Activated CD4-positive, alpha-beta T cell treated with anti-CD3 and anti-CD28 coated beads, Interleukin-2, Interleukin-6, amounts not matched to agents 100 ng/mL and 50 ng/mL, durations not matched to agents 16 hours and 8 hours (primary cell): ENCODE measurements at regions not wholly inside any gene's neighbourhood (a gene's known extent, or its start where the extent isn't known, plus 50 kb on each side); places are given as distances from the start of the nearest gene placed in this dataset.

ENCODE experiments used
- DNase-seq: peaks from one replicate; pipeline ENCODE4 v3.0.0-alpha.2; 2020

DNA sequence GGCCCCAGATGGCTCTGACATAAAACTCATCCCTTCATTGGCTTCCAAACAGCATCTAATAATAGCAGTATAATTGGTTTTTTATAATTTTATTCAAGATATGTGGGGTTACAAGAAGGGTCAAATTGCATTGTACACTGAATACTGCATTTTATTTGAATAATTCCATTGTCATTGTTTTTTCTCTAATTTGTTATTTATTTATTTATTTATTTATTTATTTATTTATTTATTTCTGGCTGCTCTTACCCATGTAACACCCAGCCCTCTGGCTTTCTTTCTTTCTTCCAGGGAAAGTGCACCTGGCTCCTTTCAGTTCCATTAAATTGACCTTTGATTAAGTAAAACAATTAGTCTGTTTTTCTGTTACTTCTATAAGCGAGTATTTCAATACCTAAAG, 210.1 kb downstream of the CDH9 start:
- no peak for DNase-seq

DNA sequence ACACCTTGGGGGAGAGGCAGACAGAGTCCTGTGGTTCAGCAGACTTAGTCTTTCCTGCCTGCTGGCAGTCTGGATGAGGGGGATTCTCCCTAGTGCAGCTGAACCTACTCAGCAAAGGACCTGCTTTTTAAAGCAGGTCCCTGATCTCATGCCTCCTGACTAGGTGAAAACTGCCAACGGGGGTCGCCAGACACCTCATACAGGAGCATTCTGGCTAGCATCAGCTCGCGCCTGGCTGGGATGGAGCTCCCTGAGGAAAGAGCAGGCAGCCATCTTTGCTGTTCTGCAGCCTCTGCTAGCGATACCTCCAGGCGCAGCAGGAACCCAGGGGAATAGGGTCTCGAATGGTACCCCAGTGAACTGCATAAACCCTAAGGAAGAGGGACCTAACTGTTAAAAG, 225.2 kb downstream of the CDH9 start:
- no peak for DNase-seq

DNA sequence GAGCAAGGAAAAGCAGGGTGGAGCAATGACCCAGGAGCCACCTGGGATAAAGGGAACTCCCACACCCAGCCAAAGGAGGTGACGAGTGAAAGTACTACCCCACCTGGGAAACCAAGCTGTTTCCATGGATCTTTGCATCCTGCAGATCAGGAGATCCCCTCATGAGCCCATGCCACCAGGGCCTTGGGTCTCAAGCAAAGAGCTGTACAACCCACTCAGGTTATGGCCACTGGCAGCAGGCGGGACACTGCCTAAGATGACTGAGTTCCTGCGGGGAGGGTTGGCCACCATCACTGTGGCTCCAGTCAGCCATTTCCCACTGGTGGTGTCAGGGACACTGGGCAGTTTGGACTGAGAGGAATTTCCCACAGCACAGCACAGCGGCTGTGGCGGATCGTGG, 225.7 kb downstream of the CDH9 start:
- no peak for DNase-seq

DNA sequence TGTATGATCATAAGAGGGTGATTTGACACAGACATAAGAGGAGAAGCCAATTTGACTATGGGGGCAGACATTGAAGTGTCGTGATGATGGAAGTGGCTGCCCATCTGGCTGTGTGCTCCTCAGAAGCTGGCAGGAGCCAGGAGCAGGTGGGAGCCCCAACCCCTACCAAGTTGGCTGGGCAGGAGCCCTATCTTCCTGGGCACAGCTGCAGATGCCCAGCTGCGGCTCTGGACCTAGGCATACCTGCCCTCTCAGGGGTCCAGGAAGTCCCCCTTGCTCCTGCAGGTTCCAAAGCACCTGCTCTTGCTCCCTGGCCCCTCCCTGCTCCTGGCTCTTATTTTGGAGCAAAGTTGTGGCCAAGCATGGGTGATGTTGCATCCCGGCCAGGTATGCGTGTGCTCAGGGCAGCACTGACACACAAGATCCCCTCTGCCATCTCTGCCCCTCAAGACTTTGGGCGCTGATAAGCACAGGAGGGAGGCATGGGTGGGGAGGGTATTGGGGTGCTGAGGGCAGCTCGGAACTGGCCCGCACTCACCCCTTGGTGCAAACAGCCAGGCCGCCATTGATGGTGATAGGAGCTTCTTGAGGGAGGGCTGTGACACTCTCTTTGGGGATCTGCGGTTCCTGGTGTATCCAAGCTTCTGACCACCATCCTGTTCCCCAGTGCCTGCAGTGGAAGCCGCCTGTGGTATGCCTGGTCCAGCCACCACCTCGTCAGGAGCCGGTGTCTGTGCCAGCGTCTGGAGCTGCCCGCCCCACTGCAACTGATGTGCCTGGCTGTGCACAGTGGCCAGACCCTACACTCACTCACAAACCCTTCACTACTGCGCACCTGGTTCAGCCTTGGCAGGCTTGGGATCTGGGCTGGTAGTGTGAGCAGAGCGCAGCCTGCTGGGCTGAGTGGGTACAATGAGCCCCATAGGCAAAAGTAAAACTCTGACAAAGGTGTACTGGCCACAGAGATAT, 230.9 kb downstream of the CDH9 start:
- DNase-seq, result no peak

DNA sequence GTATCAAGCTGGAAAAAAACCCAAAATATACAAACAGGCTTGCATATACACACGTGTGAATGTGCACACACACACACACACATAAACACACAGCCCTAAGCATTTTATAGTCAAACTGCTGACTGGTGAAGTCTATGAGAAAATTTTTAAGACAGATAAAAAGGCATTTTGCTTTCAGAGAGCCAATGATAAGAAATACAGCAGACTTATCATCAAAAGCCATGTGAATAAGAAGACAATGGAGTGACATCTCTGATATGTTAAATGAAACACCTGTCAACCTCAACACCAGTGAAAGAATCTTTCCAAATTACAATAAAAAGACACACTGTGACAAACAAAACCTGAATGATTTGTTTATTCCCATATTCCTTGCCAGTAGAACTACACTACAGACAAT, 233.3 kb downstream of the CDH9 start:
- DNase-seq, result no peak

DNA sequence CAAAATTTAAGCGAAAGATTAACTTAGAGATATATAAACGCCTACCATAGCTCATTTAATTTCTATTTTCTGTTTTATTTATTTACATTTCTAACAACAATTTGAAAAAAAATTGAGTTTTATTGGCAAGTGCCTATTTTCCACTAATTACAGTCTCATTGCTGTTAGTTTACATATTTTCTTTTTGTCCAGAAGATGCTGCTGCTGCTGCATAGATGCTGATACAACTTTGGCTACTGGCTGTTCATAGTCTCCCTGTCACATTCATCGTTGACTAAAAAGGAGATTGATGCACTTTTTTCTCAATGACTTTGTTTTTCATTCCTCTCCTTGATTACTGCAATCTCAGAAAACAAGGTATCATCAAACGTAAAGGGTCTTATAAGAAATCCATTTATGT, 235.4 kb downstream of the CDH9 start:
- DNase-seq, result no peak

DNA sequence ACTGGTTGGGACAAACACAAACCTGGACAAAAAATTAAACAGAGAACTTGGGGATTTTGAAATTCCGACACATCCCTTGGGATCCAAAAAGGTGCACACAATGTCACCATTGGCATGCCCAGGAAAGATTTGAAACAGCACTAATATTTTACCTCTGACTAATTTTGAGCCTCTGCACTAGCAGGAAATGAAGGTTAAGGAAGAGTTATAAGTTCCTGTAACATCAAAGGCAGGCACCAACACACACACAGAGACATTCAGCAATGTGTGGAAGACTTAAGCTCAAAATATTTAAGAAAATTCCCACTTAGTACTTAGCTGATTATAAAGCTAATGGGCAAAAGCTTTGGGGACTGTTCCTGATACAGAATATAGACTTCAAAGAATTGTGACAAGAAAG, 247.0 kb downstream of the CDH9 start:
- DNase-seq, result no peak

DNA sequence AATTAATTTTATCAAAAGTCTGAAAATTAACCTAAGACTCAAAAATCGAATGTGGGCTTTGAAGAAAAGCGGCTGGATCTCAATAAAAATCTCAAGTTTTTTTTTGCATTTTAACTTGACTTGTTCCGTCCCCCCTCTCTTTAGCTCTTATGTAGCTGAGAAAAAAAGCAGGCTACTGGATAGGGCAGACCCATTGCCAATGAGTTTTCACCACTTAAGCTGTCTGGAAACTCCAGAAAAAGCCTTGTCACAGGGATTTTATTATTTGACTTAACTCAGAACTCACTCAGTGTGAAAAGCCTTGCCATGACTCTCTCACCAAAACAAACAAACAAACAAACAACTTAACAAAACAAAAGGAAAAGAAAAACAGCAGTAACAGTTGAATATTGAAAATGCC, 247.4 kb downstream of the CDH9 start:
- DNase-seq, result no peak

DNA sequence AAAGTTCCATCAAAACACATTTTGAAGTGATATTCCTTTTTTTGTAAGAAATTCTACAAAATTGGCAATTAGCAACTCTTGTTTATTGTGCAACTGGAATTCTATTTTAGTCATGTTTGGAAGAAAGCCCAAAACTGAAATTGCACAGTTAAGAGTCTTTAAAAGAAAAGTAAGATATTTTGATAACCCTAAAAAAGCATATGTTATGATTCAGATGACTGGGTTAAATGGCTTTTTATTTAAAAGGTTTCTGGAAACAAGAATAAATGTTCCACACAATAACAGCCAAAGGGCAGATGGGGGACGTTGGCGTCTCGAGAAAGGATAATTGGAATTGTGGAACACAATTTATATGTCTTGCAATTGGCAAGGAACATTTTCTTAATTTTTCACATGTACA, 275.2 kb downstream of the CDH9 start:
- DNase-seq, result no peak

DNA sequence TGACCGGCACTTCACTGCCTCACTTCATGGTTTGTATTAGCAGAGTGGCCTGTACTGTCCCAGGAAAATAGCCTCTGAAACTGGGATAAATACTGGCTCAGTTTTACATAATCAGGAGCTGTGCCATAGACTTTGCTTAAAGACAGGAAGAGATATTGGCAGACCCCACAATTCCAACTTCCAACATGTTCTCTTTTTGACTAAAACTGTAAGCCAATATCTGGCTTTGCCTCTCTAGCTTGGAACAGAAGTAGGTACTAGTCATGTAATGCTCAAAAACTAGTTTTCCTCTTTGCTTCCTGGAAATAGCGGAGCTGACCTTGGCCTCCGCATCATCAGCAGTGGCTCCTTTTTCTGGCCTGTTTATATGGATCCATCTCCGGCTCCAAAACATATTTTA, 276.9 kb downstream of the CDH9 start:
- DNase-seq, result no peak

DNA sequence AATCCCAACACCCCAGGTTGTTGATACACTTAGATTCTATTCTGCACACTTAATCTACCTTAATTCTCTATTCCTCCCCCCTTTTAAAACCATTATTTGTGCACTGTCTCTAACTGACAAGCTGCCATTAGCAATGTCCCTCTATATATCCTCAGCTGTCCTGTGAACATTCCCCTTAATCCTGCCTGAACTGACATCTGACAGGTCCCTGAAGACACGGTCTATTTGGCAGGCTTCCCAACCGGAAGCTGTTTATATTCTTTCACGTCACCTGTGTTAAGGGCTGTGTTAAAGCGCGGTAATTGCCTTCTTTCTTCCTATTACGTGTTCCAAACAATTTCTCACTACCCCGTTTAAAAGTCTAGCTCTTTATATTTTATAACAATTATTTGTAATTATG, 277.3 kb downstream of the CDH9 start:
- DNase-seq, result no peak

DNA sequence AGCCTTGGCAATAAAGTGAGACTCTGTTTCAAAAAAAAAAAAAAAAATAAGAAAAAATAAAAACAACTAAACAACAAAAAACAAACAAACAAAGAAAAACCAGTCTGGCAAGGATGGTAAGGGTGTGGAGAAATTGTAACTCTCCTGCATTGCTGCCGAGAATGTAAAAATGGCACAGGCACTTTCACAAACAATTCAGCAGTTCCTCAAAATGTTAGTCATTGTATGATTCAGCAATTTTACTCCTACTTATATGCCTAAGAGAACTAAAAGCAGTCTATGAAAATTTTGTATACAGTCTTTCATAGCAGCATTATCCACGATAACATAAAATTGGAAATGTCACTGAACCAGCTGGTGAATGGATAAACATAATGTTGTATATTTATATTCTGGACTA, 280.4 kb downstream of the CDH9 start:
- DNase-seq, result no peak

DNA sequence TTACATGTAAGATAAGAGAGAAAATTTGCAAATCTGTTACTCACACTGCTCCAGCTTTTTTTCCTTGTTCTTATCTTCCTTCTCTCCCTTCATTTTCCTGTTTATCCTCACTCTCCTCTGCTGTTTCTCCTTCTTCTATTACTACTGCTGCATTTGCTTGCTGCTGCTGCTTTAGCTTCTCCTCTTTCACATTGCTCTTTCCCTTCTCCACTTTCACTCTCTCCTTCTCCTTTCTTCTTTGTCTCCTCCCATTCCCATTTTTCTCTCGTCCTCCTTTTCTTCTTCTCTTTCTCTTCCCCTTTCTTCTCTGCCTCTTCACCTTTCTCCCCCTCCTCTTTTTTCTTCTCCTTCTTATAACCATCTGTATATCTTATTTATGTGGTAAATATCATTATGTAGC, 288.6 kb downstream of the CDH9 start:
- no peak for DNase-seq

DNA sequence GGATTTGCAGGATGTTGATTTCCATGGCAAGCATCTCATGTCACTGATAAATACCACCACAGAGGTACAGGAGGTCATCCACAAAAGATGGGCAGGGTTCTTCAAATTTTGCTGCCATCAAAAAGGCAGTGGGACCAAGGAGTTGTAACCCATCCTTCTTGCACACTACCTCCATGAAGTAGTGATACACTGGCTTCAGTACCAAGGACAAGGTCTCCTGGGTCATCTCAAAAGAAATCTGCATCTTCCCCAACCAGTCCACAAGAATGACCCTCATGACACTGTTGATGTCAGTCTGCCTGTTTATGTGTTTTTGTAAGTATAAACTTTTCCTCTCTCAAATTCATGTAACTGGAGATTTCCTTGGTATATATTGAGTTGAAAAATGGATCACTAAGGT, 298.2 kb downstream of the CDH9 start:
- DNase-seq, result no peak

DNA sequence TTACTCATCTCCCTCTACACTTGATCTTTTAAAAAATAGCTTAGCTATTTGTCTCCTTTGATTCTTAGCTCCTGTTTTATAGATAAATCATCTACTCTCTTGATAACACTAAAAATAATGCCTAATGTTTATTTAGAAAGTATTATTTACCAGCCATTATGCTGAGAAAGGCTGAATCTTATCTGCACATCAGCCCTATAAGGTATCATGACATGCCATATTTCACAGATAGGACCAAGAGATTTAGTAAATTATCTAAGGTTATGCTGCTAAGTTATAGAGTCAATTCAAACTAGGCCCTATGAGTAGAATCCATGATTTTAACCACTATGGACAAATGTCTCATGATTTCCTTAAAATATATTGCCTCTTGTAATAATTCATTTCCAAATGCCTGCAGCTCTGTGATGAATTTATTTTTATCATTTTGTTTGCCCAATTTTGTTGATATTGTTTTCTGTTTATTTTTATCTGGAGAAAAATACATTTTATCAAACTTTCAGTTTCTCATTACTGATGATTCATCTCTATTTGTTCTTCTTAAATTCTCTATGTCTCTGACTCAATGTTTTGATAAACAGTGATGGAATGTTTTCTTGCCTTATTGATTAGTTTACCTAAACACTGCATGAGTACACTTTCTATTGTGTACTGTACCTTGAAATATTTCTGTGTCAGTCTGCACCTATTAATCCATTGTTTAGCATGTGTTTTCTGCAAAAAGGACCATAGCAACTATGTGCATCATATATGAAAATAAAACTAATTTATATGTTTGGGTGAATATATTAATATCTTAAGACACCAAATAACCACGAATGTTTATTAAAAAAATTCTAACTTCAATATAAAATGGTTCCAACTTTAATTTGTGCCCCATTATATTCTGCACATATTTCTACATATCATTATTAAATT, 300.8 kb downstream of the CDH9 start:
- DNase-seq, result no peak

DNA sequence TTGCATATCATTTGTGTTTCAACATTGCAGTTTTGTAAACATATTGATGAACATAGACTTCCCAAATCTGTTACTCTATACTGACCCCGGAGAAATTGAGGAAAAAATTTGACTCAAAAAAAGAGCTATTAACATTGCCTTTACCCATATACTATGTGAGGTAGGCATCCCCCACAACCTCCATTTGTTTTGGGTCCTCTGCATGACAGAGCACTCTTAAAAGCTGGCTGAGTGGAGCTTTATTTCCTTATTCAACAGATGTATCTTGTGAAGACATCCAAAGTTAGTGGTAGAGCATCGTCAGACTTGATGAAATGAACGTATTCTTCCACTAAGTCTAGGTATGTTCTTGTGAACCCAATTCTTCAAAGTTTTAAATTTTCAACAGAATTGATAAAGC, 310.5 kb downstream of the CDH9 start:
- DNase-seq, result no peak

DNA sequence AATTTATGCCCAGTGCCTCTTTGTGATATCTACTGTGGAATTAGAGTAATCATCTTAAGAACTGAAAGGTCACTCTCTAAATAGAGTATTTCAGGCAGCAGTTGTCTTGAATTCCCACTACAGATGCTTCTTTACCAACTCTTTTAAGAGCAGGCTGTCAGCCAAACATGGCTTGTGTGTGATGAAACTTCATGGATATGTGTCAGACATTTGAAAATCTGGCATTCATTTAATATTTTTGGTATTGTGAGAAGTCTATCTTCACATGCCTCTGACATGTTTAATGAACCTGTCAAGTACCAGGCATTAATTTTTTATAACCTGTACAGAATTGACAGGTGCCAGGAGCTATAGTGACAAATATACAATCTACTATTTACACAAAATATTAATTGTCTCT, 318.6 kb downstream of the CDH9 start:
- DNase-seq, result no peak

DNA sequence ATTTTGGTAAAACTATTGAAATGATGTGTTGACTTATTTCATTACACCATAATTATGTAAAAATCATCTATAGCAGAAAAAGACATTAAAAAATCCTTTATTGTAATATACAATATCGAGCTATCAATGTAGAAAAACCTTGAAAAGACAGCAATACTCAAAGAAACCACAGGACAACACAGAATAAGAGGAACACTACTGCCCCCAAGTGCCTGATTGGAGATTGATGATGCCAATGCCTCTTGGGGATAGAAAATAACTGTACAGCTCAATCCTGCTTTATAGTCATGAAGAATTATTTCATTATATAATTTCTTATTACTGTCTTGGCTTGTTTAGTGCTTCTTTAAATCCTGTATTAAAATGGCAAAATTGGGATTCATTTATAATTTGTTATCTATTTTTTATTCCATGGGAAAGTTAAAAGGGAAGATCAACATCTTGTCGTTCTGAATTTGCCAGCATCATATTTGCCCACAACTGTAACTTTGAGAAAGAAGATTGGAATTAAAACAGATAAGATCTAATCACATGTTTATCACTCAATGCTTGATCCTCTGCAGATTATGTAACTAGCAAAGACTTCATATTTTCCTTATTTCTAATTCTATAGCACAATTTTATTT, 337.5 kb downstream of the CDH9 start:
- peak; percentile 30 for DNase-seq

DNA sequence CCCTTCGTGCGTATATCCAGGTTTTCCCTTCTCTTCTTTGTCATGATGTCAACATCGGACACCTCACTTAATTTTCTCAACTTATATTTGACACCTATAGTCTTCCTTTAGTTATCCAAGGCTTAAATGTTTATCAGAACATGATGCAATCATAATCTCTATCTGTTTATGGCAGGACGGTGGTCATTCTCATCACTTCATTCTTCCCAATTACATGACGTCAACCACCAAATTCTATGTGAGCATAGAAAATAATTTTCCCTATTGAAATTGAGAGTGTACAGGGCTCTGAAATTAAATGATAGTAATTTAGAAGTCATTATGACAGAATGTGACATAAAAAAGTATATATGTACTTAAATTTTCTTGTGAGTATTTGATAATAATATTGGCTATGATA, 345.4 kb downstream of the CDH9 start:
- DNase-seq, result no peak

DNA sequence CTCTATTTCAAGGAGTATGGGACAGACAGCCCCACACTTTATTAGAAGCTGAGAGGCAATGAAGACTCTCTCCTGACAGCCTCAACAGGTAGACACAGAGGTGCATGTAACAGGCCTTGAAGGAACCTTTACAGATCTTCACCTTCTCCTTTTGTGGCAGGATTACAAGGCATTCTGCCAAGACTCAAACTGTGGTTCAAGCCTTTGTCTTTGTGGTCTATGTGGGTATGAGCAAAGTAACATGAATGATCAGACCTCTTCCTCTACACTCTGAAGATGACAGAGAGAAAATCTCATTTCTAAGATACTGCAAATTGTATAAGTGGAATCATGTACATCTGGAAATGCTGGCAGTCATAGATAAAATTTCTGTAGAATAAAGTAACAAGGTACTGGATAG, 346.9 kb downstream of the CDH9 start:
- DNase-seq, result no peak

DNA sequence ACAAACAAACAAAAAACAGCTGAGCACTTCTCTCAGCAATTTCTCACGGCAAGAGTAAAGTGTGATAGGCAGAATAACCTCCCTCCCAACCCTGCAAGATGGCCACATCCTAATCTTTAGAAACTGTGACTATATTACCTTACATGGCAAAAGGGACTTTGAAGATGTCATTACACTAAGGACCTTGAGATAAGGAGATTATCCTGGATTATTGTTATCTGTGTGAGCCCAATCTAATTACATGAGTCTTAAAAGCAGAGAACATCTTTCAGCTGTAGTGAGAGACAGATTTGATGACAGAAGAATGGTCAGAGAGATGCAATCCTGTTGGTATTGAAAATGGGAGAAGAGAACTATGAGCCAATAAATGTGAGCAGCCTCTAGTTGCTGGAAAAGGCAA, 347.9 kb downstream of the CDH9 start:
- no peak for DNase-seq

DNA sequence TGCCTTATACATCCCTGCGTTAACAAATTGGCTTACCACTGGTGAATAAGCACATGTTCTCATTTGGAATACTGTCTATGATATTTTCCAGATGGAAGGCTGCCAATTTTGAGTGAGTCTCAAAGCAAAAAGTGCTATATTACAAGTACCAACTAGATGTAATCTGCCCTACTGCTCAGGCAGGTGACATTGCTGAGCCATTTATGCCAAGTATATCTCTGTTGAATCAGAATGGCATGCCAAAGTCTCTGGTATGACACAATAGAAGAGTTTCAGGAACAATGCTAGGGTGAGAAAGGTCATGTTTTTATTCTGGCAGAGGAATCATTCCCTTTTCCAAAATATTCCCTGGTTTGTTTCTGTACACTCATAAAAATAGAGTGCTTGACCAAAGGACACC, 356.5 kb downstream of the CDH9 start:
- DNase-seq, result no peak

DNA sequence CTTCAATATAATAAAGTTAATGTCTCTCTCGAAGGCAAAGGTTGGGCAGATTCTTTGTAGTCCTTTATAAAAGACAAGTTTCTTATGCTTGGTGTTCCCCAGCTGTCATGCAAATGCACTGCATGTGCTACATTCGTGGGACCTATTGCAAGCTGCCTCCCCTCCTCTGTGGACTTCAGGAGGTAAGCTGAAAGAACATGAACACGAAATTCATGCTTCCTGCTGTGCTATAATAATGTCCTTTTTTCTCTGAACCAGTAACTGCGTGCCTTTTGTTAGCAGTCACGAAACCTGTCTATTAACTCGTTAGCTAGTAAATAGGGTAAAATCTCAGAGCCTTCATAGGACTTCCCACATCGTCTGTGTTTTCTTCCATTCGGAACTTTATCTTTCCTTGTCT, 363.5 kb downstream of the CDH9 start:
- DNase-seq, result no peak

DNA sequence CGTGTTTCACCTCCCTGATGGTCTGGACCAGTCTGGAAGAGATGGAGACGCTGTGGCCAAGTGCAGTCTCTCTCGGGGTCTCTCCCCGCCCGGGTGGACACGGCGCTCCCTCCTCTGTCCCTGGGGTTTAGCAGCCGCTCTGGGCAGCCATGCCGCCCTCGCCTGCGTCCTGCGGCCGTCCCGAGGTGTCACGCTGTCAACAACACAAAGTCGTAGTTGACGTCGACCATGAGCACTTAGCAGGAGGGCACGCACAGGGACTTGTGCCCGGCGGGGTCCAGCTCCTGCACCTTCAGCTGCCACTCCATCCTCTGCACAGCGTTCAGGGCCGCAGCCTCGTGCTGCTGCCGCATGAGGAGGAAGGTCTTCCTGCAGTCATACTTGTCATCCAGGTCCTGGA, 368.9 kb downstream of the CDH9 start:
- DNase-seq, result no peak
